Spleen (tissue), 7 donors: ENCODE measurements at regions not wholly inside any gene's neighbourhood (a gene's known extent, or its start where the extent isn't known, plus 50 kb on each side); places are given as distances from the start of the nearest gene placed in this dataset.

ENCODE experiments used
- POLR2A ChIP-seq, 3 donors: fragments of 450-650 bp; IDR thresholded peaks; one replicate each; pipeline ENCODE4 v1.5.1; 2017; ENCODE audit warnings: antibody characterized with exemption in 3 of 3, mild to moderate bottlenecking in 1 of 3
- POLR2AphosphoS5 ChIP-seq, 3 donors: sonication (generic); formaldehyde crosslinking; IDR thresholded peaks; one replicate each; pipeline ENCODE4 v1.5.1; 2017; ENCODE audit warnings: antibody characterized with exemption in 3 of 3
- TF ChIP-seq, protein P1 (sequence below), 11 experiments: fragments of 200-600 bp in 7 of 11; fragments of 450-650 bp in 4 of 11; sonication (generic) in 4 of 11; IDR thresholded peaks in 8 of 11; conservative IDR thresholded peaks in 3 of 11; 1 replicate in 7 of 11; 2 replicates in 4 of 11; pipeline versions ENCODE4 v1.4.0 to v1.8.0; 2016 to 2021; ENCODE audit warnings: antibody characterized with exemption in 11 of 11, inconsistent platforms in 4 of 11, mild to moderate bottlenecking in 1 of 11
- donor health status: DM: no; HTN: no; CAD: no; lungs with moderate emphysema.
- donor health status: DM: no; HTN: no; CAD: no.
- donor health status: DM: no; HTN: no; CAD: no.

DNA sequence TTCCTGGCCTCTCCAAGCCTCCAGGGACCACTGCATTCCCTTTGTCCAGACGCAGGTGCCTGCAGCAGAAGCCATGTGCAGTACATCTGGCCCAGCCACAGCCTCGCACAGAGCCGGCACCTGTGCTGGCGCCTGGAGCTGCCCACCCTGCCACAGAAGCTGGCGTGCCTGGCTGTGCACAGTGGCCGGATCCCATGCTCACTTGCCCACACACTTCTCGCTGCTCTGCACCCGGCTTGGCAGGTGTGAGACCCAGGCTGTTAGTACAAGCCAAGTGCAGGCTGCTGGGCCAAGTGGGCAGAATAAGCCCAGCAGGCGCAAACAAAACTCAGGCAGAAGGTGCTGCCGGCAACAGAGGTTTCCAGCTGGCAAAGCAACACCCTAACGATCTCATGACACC lies 124.5 kb upstream of the CCDC150 start:
- TF ChIP-seq, protein P1, sequence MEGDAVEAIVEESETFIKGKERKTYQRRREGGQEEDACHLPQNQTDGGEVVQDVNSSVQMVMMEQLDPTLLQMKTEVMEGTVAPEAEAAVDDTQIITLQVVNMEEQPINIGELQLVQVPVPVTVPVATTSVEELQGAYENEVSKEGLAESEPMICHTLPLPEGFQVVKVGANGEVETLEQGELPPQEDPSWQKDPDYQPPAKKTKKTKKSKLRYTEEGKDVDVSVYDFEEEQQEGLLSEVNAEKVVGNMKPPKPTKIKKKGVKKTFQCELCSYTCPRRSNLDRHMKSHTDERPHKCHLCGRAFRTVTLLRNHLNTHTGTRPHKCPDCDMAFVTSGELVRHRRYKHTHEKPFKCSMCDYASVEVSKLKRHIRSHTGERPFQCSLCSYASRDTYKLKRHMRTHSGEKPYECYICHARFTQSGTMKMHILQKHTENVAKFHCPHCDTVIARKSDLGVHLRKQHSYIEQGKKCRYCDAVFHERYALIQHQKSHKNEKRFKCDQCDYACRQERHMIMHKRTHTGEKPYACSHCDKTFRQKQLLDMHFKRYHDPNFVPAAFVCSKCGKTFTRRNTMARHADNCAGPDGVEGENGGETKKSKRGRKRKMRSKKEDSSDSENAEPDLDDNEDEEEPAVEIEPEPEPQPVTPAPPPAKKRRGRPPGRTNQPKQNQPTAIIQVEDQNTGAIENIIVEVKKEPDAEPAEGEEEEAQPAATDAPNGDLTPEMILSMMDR (IDR thresholded peaks at IDR 0.05 in 8 of 11, conservative IDR thresholded peaks at IDR 0.05 in 3 of 11) = no peak
- no peak for TF ChIP-seq POLR2A (IDR thresholded peaks at IDR 0.05)
- no peak for TF ChIP-seq POLR2AphosphoS5 (IDR thresholded peaks at IDR 0.05)
